ENCODE measurements at regions not wholly inside any gene's neighbourhood (a gene's known extent, or its start where the extent isn't known, plus 50 kb on each side); places are given as distances from the start of the nearest gene placed in this dataset.

DNA sequence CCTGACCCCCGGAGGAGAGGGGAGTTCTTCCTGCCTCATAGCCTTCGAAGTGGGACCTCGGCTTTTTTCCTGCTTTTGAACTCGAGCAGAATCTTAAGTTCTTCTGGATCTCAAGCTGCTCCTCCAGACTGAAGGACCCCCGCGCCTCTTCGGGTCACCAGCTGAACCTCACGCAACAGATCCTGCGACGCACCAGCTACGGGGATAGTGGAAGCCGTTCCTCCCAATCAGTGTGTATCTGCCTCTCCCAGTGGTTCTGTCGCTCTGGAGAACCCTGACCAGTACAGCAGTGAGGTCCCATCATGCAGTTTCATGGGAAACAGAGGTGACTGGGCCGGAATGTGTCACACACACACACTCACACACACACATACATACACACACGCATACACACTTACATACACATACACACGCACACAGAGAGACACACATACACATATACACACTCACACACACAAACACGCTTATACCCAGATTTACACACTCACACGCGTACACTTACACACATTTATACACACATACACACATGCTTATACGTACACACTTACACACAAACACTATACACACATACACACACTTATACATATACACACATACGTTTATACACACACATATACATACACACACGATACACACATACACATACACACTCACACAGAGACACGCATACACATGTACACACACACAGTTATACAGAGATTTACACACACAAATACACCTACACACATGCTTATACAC, 170.0 kb downstream of the TTLL2 start:
- Histone ChIP-seq H4K20me1 (ENCODE audit: insufficient read depth) (no peaks in the 10 kb centered on the region), H3K27ac (ENCODE audit: low read depth, low read length) (no peak overlapping the region), H3K4me3 (replicated peaks in 1 of 2; ENCODE audit: low read depth in 1 of 2, low read length in 2 of 2) (no peak overlapping the region), H3K4me1 (ENCODE audit: control insufficient read depth in 1 of 2, insufficient read depth in 2 of 2, low read length in 2 of 2) (no peaks in the 10 kb centered on the region), H3K9me3 (ENCODE audit: control insufficient read depth in 1 of 2, insufficient read depth in 1 of 2, low read depth in 1 of 2, low read length in 2 of 2) (no peaks in the 10 kb centered on the region), H3K79me2 (ENCODE audit: insufficient read depth, low read length) (no peaks in the 10 kb centered on the region), H3K4me2 (ENCODE audit: low read length) (no peak overlapping the region), H3K27me3 (ENCODE audit: insufficient read depth, low read length) (0 out of 2 replicates have a peak, but pooled peaks cover 9% of the 10 kb centered on the region), H2AFZ (ENCODE audit: low read depth, low read length, poor library complexity, severe bottlenecking) (no peak overlapping the region), H3K36me3 (ENCODE audit: control insufficient read depth in 1 of 2, insufficient read depth in 2 of 2, low read length in 2 of 2) (no peaks in the 10 kb centered on the region), H3K9ac (ENCODE audit: low read length) (no peak overlapping the region), H3K9me2 (ENCODE audit: insufficient read depth) (no peaks in the 10 kb centered on the region)
- TF ChIP-seq CTCF (IDR thresholded peaks at IDR 0.05 in 2 of 3, conservative IDR thresholded peaks at IDR 0.05 in 1 of 3; ENCODE audit: borderline replicate concordance in 1 of 3, insufficient read depth in 1 of 3, low read depth in 2 of 3, low read length in 2 of 3): no peak
- no peak for TF ChIP-seq EZH2 (IDR thresholded peaks at IDR 0.05)
- no peak for TF ChIP-seq ZNF274 (IDR thresholded peaks at IDR 0.05; ENCODE audit: low read depth, low read length)
- CTCF ChIA-PET: no interaction called here
- no TSS peak for BruUV-seq (replicated peaks)
- no peak for DNase-seq (ENCODE audit: low read depth, low spot score)
- intact Hi-C loops (cut with micrococcal nuclease): no loop called here
- RAD21 ChIA-PET (ENCODE audit: low non-redundant PET in 1 of 2, low total read pairs in 2 of 2, uncharacterized antibody in 2 of 2, unreplicated experiment in 2 of 2): no interaction called here
- no peak for ATAC-seq
- POLR2A ChIA-PET: no interaction called here

- H4K20me1 ChIP-seq (ENCODE audit: insufficient read depth): no peaks in the 10 kb centered on the region
- ChIA-PET RAD21 (ENCODE audit: low non-redundant PET in 1 of 2, low total read pairs in 2 of 2, uncharacterized antibody in 2 of 2, unreplicated experiment in 2 of 2) (interaction anchor here in 1 of 2 experiments (0.6 kb wide), 1 partner anchor 357 kb away, joined by 3 read pairs; no protein-coding TSS in a partner anchor), POLR2A (no interaction called here), CTCF (no interaction called here)
- H3K4me1 ChIP-seq (ENCODE audit: control insufficient read depth in 1 of 2, insufficient read depth in 2 of 2, low read length in 2 of 2): no peaks in the 10 kb centered on the region
- intact Hi-C loops (cut with micrococcal nuclease): no loop called here
- 0 out of 2 replicates have a peak, but pooled peaks cover 8% of the 10 kb centered on the region for H3K27me3 ChIP-seq (ENCODE audit: insufficient read depth, low read length)
- no peak overlapping the region for H3K9ac ChIP-seq (ENCODE audit: low read length)
- H3K4me2 ChIP-seq (ENCODE audit: low read length): no peak overlapping the region
- H3K4me3 ChIP-seq (replicated peaks in 1 of 2; ENCODE audit: low read depth in 1 of 2, low read length in 2 of 2): no peak overlapping the region
- no peaks in the 10 kb centered on the region for H3K9me2 ChIP-seq (ENCODE audit: insufficient read depth)
- H3K27ac ChIP-seq (ENCODE audit: low read depth, low read length): no peak overlapping the region
- DNase-seq (ENCODE audit: low read depth, low spot score) (no peak), ATAC-seq (no peak)
- no peak for TF ChIP-seq FOSL1 (IDR thresholded peaks at IDR 0.05; ENCODE audit: low read depth)
- TF ChIP-seq JUND (IDR thresholded peaks at IDR 0.05): no peak
- no peaks in the 10 kb centered on the region for H3K9me3 ChIP-seq (ENCODE audit: control insufficient read depth in 1 of 2, insufficient read depth in 1 of 2, low read depth in 1 of 2, low read length in 2 of 2)
- no peak overlapping the region for H2AFZ ChIP-seq (ENCODE audit: low read depth, low read length, poor library complexity, severe bottlenecking)
- no peaks in the 10 kb centered on the region for H3K36me3 ChIP-seq (ENCODE audit: control insufficient read depth in 1 of 2, insufficient read depth in 2 of 2, low read length in 2 of 2)
- no TSS peak for BruUV-seq (replicated peaks)
- no peaks in the 10 kb centered on the region for H3K79me2 ChIP-seq (ENCODE audit: insufficient read depth, low read length)
Measured at GRCh38 chr6:167495506-167496401, 170.9 kb downstream of the TTLL2 start.

All from HCT116 (cell line).